Stimulated activated CD8-positive, alpha-beta memory T cell treated with anti-CD3 and anti-CD28 coated beads, Interleukin-15, amount 100 ng/mL, for 1 hour (primary cell): ENCODE measurements at regions not wholly inside any gene's neighbourhood (a gene's known extent, or its start where the extent isn't known, plus 50 kb on each side); places are given as distances from the start of the nearest gene placed in this dataset.
"Not testable (repeated sequence)": the region's sequence is repeated elsewhere in the genome, so short reads cannot be mapped to it uniquely, and the experiment has no call there.

Experiments
- DNase-seq: peaks from one replicate; pipeline ENCODE4 v3.0.0-alpha.2; 2020; ENCODE audit warnings: low read depth

- DNase-seq = no peak
Measured at GRCh38 chr3:106399761-106400160, 530.9 kb upstream of the CBLB start.

DNA sequence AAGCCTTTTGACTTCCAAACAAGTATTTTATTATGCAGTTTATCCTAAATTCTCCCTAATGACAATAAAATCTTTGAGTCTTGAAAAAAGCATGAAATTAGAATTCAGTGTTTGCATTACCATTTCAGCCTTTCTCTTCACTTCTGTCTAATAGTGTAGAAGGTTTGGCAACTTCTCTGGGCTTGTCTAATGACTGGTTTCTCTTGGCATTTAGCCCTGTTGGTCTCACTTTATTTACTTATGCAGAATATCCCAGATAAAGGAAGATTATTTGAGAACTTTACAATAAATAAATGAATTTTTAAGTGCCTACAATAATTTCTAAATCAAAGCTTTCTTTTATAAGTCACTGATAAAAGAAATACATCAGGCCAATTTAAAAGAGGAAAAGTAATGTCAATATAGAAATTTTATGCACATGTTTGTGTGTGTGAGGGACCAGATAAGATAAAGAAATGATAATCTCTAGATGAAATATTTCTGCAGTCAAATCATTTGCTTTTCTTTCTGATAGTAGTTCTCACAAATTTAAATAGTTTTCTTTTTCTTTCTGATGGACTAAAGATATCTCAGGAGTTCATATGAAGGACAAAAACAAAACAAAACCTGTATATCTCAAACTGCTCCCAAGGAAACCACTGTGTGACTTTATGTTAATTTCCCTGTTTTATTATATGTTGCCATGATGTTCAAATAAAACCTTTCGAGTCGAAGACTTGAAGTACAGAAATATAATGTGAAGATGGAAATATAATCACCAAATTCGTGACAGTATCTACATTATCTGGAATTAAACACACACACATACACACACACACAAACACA lies 533.1 kb upstream of the CBLB start:
- no peak for DNase-seq

DNA sequence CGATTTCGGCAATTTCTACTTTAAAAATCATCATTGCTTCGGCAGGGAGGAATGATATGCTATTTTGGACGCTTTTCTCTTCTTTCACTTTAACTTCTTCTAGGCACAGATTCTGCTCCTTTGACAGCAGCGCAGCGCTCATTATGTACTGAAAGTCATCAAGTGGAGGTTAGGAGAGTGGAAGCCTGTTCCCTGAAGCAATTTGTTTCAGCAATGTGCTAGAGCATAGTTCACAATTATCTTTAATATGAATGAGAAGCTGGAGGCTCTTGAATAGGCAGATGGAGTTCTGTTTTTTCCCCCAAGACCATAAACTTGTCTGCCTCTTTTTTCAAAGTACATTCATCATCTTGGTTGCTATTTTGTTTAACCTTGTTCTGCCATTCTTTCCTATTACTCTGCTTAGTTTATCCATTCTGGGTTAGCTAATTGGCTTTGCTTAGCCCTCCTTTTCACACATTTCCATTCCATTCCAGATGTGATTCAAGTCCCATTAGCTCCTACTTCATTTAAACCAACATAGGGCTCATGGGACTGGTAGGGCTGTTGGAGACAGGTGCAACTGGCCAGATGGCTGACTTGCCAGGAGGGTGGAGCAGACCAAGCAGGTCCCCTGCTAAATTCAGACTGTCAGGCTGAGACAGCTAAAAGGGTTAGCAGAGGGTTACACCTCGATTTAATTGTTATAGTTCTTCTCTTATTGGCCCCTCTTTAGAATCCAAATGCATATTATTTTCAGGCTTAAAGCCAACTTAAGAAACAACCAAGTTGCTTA lies 534.7 kb upstream of the CBLB start:
- DNase-seq = no peak

DNA sequence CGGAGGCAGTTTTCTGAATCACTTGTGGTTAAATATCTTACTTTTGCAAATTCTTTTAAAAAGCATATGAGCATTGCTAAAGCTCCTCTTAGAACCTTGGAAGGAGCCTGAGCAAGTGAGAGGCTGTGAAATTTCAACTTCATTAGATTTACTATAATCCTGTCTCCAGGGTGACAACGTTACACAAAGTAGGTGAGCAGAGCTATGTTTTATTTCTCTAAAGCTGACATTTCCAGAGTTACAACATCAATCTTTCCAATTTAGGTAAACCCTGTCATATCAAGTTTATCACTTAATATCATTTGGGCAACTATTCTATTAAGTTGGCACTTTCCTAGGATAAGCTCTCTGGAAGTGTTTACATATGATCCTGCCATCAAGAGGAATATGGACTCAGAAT lies 544.9 kb upstream of the CBLB start:
- no peak for DNase-seq

DNA sequence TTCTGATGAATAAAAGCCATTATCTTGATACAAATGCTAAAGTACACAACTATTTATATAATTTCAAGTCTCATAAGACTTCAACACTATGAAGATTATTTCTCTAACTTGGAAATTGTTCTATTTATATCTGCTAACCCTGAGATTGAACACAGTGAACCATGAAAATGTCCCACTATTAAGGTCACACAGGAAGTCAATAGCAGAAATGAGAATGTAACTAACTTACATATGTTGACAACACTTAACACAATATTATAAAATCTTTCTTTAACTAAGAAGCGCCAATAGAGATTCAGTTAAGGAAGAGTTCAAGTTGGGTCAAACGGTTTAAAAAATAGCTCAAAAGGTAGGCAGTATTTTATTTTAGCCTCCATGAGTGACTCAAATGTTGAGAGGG lies 551.8 kb upstream of the CBLB start:
- no peak for DNase-seq

- DNase-seq = no peak
Measured at GRCh38 chr3:106421426-106421825, 552.6 kb upstream of the CBLB start.

GRCh38 chr3:106421909-106422308 lies 553.1 kb upstream of the CBLB start:
- DNase-seq = no peak

DNA sequence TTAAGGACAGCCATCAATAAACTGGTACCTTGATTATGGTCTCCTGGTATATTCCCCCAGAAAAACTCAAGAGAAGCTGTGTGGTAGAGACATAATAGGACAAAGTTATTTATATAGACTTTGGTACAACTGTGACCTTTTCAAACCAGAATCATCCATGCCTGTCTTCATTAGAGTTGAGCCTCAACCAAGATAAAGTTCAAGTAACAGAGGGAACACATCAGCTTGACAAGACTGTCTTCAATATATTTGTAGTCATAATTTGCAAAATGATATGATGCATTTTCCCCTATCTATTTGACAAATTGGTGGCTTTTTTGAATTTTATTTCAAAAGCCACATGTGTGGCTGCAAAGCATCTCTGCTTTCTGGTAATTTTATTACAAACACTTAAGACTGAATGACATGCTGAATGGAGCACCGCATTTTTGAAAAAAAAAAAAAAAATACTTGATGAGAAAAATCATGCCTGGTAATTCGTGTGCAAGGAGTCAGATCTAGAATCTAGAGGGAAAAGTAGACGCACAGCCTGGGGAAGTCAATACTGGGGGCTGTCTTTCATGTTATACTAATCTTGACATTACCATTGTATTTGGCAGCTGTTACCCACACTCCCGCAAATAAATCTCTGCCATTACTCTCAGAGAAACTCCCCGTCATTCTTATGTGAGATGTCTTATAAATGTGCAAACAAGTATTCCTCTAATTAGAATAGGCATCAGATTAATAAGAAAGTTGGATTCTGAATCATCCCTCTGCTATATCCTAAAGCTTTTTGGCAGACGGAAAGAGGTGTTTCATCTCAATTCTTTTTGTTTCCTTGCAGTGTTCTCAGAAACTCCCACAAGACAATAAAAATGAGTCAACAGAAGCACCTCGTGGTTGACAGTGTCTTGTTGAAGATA lies 554.8 kb upstream of the CBLB start:
- DNase-seq = no peak

DNA sequence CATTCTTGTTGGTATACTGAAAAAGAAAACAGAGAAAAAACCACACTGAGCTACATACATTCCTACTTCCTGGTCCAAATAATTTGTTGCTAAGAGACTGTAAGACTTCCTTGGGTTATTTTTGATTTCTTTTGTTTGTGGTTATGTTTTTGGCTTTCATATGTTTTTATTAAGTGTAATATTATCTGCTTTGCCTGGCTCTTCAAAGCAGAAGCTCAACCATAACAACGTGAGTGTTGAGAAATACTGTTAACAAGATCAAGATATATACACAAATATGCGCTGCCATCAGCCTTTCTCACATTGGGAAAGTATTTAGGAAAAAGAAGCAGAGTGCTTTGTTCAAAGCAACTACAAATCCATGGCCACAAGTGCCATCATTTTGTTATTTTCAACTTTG lies 556.2 kb upstream of the CBLB start:
- DNase-seq = no peak

DNA sequence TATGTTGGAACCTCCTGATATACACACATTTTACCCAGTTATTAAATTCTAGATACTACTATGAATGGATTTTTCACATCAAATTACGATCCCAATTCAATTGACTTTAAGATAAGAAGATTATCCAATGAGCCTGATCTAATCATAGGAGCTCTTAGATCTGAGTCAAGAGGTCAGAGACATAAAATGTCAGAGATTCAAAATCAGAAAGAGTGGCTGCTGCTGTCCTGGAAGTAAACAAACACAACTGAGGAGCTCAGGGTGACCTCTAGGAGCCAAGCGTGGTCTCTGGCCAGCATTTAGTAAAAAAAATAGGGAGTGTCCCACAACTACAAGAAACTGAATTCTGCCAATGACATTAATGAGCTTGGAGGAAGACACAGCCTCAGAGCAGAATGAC lies 557.1 kb upstream of the CBLB start:
- DNase-seq = no peak

- DNase-seq = no peak
Measured at GRCh38 chr3:106428565-106428994, 559.8 kb upstream of the CBLB start.

DNA sequence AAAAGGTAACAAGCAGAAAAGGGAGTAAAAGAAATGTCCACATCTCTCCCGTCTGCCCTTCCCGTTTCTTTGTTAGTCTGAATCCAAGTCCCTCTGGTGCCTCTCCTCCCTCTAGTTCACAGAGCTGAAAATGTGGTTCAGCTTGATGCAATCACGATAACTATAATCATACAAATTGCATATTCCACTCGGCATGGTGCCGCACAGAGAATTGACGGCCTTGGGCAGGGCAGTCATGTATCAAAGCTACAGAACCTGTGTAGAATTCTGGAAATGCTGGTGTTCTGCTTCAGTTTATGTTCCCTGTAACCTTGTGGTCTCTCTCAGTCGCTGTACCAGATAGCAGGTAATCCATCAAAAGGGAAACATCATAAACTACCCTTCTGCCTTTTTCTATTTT lies 562.9 kb upstream of the CBLB start:
- DNase-seq = no peak

DNA sequence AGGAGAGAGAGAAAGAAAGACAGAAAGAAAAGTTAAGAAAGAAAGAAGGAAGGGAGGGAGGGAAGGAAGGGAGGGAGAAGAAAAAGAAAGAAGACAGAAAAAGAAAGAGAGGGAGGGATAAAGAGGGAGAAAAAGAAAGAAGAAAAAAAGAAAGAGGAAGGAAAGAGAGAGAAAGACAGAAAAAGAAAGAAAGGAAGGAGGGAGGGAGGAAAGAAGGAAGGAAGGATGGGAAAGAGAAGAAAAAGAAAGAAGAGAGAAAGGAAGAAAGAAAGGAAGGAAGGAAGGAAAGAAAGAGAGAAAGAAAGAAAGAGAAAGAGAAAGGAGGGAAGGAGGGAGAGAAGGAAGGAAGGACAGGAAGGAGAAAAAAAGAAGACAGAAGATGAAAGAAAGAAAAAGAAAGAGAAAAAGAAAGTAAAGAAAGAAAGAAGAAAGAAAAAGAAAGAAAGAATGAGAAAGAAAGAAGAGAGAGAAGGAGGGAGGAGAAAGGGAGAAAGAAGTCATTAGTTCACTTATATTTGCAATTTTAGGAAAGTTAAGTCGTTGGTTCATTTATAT lies 567.2 kb upstream of the CBLB start:
- DNase-seq = no peak

- no peak for DNase-seq
Measured at GRCh38 chr3:106438887-106439286, 570.1 kb upstream of the CBLB start.

DNA sequence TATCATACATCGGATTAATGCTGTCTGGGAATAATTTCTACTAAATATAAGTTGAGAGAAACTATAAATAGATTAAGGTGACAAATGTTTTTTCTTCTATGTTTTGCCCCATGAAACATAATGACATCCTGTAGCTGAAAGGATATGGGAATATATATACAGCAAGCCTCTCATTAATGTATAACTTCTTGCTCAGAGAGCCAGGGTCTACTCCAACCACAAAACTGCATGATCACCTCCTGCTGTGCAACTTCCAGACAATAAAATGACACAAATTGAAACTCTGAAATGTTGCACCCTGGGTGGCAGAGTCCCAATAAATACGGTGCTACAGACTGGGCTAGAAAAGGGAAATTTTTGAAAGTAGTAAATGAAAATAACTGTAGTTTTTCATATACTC lies 571.9 kb upstream of the CBLB start:
- DNase-seq = no peak

- no peak for DNase-seq
Measured at GRCh38 chr3:106446271-106446670, 577.5 kb upstream of the CBLB start.

- DNase-seq = no peak
Measured at GRCh38 chr3:106447723-106448301, 579.0 kb upstream of the CBLB start.

GRCh38 chr3:106448372-106448966 lies 579.7 kb upstream of the CBLB start:
- not testable (repeated sequence) for DNase-seq

- no peak for DNase-seq
Measured at GRCh38 chr3:106452096-106452495, 583.3 kb upstream of the CBLB start.

DNA sequence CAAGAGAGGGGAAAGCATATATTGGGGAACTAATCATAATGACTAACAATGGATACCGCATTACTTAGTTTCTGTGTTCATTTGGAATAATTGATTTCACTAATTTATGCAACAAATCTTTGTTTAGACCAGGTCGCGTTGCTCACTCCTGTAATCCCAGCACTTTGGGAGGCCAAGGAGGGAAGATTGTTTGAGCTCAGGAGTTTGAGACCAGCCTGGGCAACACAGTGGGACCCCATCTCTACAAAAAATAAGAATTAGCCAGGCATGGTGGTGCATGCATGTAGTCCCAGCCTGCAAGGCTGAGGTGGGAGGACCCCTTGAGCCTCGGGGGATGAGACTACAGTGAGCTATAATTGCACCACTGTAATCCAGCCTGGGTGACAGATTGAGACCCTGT lies 585.7 kb upstream of the CBLB start:
- DNase-seq = no peak
